ENCODE measurements at regions not wholly inside any gene's neighbourhood (a gene's known extent, or its start where the extent isn't known, plus 50 kb on each side); places are given as distances from the start of the nearest gene placed in this dataset.

- H3K27me3 ChIP-seq: peaks cover 0 to 14% (median 0%) of the 10 kb centered on the region in 3 donors
- DNase-seq: no peak
- TF ChIP-seq POLR2A (IDR thresholded peaks at IDR 0.05) (no peak), EP300 (IDR thresholded peaks at IDR 0.05) (no peak), POLR2AphosphoS5 (IDR thresholded peaks at IDR 0.05) (no peak)
- TF ChIP-seq, protein P1, sequence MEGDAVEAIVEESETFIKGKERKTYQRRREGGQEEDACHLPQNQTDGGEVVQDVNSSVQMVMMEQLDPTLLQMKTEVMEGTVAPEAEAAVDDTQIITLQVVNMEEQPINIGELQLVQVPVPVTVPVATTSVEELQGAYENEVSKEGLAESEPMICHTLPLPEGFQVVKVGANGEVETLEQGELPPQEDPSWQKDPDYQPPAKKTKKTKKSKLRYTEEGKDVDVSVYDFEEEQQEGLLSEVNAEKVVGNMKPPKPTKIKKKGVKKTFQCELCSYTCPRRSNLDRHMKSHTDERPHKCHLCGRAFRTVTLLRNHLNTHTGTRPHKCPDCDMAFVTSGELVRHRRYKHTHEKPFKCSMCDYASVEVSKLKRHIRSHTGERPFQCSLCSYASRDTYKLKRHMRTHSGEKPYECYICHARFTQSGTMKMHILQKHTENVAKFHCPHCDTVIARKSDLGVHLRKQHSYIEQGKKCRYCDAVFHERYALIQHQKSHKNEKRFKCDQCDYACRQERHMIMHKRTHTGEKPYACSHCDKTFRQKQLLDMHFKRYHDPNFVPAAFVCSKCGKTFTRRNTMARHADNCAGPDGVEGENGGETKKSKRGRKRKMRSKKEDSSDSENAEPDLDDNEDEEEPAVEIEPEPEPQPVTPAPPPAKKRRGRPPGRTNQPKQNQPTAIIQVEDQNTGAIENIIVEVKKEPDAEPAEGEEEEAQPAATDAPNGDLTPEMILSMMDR (IDR thresholded peaks at IDR 0.05): no peak
- no peaks in the 10 kb centered on the region for H3K4me1 ChIP-seq
- H3K36me3 ChIP-seq: no peaks in the 10 kb centered on the region
- H3K27ac ChIP-seq: no peak overlapping the region
- intact Hi-C loops (cut with DNase I): no loop called here
- WGBS, 2 donors: 92 to 93% methylated on average over 1 of the region's 1 CpG
- H3K9me3 ChIP-seq: peaks cover 2 to 15% (median 8%) of the 10 kb centered on the region in 4 donors
- no peak overlapping the region for H3K4me3 ChIP-seq
These were observed 558.1 kb downstream of the TBC1D22A start for GRCh38 chr22:47320560-47320959.

- H3K4me3 ChIP-seq: no peak overlapping the region
- WGBS, 2 donors: 72 to 77% methylated on average over 9 of the region's 9 CpGs
- intact Hi-C loops (cut with DNase I): no loop called here
- H3K36me3 ChIP-seq: no peaks in the 10 kb centered on the region
- no peaks in the 10 kb centered on the region for H3K4me1 ChIP-seq
- no peak overlapping the region for H3K27ac ChIP-seq
- H3K27me3 ChIP-seq: peaks cover 0 to 6% (median 0%) of the 10 kb centered on the region in 3 donors
- no peak for DNase-seq
- TF ChIP-seq POLR2AphosphoS5 (IDR thresholded peaks at IDR 0.05) (no peak), POLR2A (IDR thresholded peaks at IDR 0.05) (no peak), EP300 (IDR thresholded peaks at IDR 0.05) (no peak)
- peaks cover 2 to 15% (median 8%) of the 10 kb centered on the region in 4 donors for H3K9me3 ChIP-seq
These were observed 555.7 kb downstream of the TBC1D22A start for GRCh38 chr22:47318041-47318737.

GRCh38 chr22:47315862-47316419 lies 553.5 kb downstream of the TBC1D22A start:
- intact Hi-C loops (cut with DNase I): no loop called here
- Histone ChIP-seq H3K4me1 (no peaks in the 10 kb centered on the region), H3K36me3 (no peaks in the 10 kb centered on the region), H3K4me3 (no peak overlapping the region), H3K27ac (no peak overlapping the region), H3K27me3 (peaks cover 0 to 6% (median 0%) of the 10 kb centered on the region in 3 donors), H3K9me3 (peaks cover 0 to 10% (median 7%) of the 10 kb centered on the region in 4 donors)
- no peak for DNase-seq
- TF ChIP-seq EP300 (IDR thresholded peaks at IDR 0.05) (no peak), POLR2AphosphoS5 (IDR thresholded peaks at IDR 0.05) (no peak), POLR2A (IDR thresholded peaks at IDR 0.05) (no peak)
- TF ChIP-seq, protein P1 (IDR thresholded peaks at IDR 0.05): no peak
- 20 to 37% methylated on average over 7 of the region's 7 CpGs for WGBS, 2 donors

DNA sequence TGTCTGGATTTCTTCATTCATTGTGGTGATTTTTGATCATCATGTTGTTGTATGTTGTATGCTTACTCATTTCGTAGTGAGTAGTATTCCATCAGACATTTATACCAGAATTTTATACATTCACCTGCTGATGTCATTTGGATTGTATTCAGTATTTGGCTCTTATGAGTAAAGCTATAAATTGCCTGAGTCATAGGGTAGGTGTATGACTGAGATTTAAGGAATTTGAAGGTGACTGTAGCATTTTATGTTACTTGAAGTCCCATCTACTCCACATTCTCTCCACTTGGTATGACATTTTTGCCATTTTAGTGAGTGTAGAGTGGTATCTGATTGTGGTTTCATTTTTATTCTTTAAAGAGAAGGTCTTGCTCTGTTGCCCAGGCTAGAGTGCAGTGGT lies 548.2 kb downstream of the TBC1D22A start:
- Histone ChIP-seq H3K27me3 (no peaks in the 10 kb centered on the region), H3K36me3 (no peaks in the 10 kb centered on the region), H3K27ac (no peak overlapping the region), H3K4me1 (no peaks in the 10 kb centered on the region), H3K4me3 (no peak overlapping the region), H3K9me3 (no peaks in the 10 kb centered on the region)
- intact Hi-C loops (cut with DNase I): no loop called here
- 74 to 86% methylated on average over 1 of the region's 1 CpG for WGBS, 2 donors
- TF ChIP-seq POLR2AphosphoS5 (IDR thresholded peaks at IDR 0.05) (no peak), EP300 (IDR thresholded peaks at IDR 0.05) (no peak), POLR2A (IDR thresholded peaks at IDR 0.05) (no peak)
- TF ChIP-seq, protein P1 (IDR thresholded peaks at IDR 0.05): no peak
- DNase-seq: no peak

DNA sequence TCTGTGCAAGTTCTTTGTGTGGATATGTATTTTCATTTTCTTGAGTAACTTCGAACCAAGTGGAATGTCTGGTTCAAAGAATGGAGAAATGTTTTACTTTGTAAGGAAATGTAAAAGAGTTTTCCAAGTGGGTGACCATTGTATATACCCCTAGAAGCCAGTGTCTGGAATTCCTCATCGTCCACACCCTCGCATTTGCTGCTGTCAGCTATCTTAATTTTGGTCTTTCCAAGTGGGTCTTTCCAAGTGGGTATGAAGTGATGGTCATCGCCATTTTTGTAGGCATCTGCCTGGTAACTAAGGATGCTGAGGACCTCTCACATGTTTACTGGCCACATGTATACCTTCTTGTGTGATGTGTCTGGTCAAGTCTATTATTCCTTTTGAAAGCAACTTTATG lies 547.5 kb downstream of the TBC1D22A start:
- no peak for DNase-seq
- intact Hi-C loops (cut with DNase I): no loop called here
- Histone ChIP-seq H3K27ac (no peak overlapping the region), H3K4me3 (no peak overlapping the region), H3K4me1 (no peaks in the 10 kb centered on the region), H3K27me3 (no peaks in the 10 kb centered on the region), H3K36me3 (no peaks in the 10 kb centered on the region), H3K9me3 (no peaks in the 10 kb centered on the region)
- TF ChIP-seq, protein P1 (IDR thresholded peaks at IDR 0.05): no peak
- TF ChIP-seq POLR2AphosphoS5 (IDR thresholded peaks at IDR 0.05) (no peak), POLR2A (IDR thresholded peaks at IDR 0.05) (no peak), EP300 (IDR thresholded peaks at IDR 0.05) (no peak)
- 88 to 94% methylated on average over 4 of the region's 4 CpGs for WGBS, 2 donors
